Neural cell (in vitro differentiated cells): ENCODE measurements at regions not wholly inside any gene's neighbourhood (a gene's known extent, or its start where the extent isn't known, plus 50 kb on each side); places are given as distances from the start of the nearest gene placed in this dataset.

Experiments
- H2AFZ ChIP-seq: fragments of 200-600, 300-800 bp; sonication (generic), shearing (Covaris generic); 2 replicates; pipeline ENCODE4 v1.6.0; 2014; ENCODE audit warnings: low read depth, mild to moderate bottlenecking, antibody characterized with exemption, low read length, moderate library complexity
- H3F3A ChIP-seq: fragments of 200-600 bp; shearing (Covaris generic); 2 replicates; pipeline ENCODE4 v1.6.1; 2016; ENCODE audit warnings: mild to moderate bottlenecking, moderate library complexity, mixed read lengths, antibody characterized with exemption, low read length; ENCODE audit not compliant: insufficient read depth, poor library complexity, severe bottlenecking
- H3K27ac ChIP-seq: fragments of 200-600, 300-800 bp; sonication (generic), shearing (Covaris generic); 2 replicates; pipeline ENCODE4 v1.5.1; 2014; ENCODE audit warnings: mild to moderate bottlenecking, low read length, moderate library complexity
- H3K27me3 ChIP-seq: fragments of 300-800, 200-600 bp; sonication (generic), shearing (Covaris generic); 2 replicates; pipeline ENCODE4 v1.6.0; 2014; ENCODE audit warnings: mild to moderate bottlenecking, low read depth, low read length, moderate library complexity; ENCODE audit not compliant: insufficient read depth
- H3K36me3 ChIP-seq: fragments of 300-800, 200-600 bp; sonication (generic), shearing (Covaris generic); 2 replicates; pipeline ENCODE4 v1.5.1; 2014; ENCODE audit warnings: mild to moderate bottlenecking, antibody characterized with exemption, low read length, moderate library complexity; ENCODE audit not compliant: insufficient read depth
- H3K4me2 ChIP-seq: fragments of 300-800, 200-600 bp; sonication (generic), shearing (Covaris generic); 2 replicates; pipeline ENCODE4 v1.6.0; 2014; ENCODE audit warnings: mild to moderate bottlenecking, low read length
- H3K4me3 ChIP-seq: fragments of 300-800, 200-600 bp; sonication (generic), shearing (Covaris generic); 2 replicates; pipeline ENCODE4 v1.5.1; 2014; ENCODE audit warnings: mild to moderate bottlenecking, low read length, moderate library complexity
- H3K79me2 ChIP-seq: fragments of 200-600 bp; shearing (Covaris generic); replicated peaks from 2 replicates; pipeline ENCODE4 v1.6.0; 2014; ENCODE audit warnings: mild to moderate bottlenecking, low read length, moderate library complexity; ENCODE audit not compliant: insufficient read depth
- H3K9ac ChIP-seq: fragments of 300-800, 200-600 bp; sonication (generic), shearing (Covaris generic); 2 replicates; pipeline ENCODE4 v1.6.1; 2016; ENCODE audit warnings: mild to moderate bottlenecking, low read length, mixed read lengths
- H3K9me2 ChIP-seq: fragments of 200-600 bp; shearing (Covaris generic); 2 replicates; pipeline ENCODE4 v1.6.1; 2016; ENCODE audit warnings: mild to moderate bottlenecking, low read length, mixed read lengths; ENCODE audit not compliant: insufficient read depth
- H3K9me3 ChIP-seq: fragments of 200-600, 300-800 bp; sonication (generic), shearing (Covaris generic); 2 replicates; pipeline ENCODE4 v1.6.1; 2016; ENCODE audit warnings: mild to moderate bottlenecking, mixed run types, low read length, moderate library complexity, mixed read lengths
- H4K20me1 ChIP-seq: fragments of 200-600 bp; shearing (Covaris generic); 2 replicates; pipeline ENCODE4 v1.6.1; 2016; ENCODE audit warnings: mild to moderate bottlenecking, mixed run types; ENCODE audit not compliant: insufficient read depth
- EP300 ChIP-seq: fragments of 450-650 bp; conservative IDR thresholded peaks from 2 replicates; pipeline ENCODE4 v1.6.1; 2014; ENCODE audit warnings: antibody characterized with exemption, mild to moderate bottlenecking, moderate library complexity; ENCODE audit not compliant: poor library complexity, severe bottlenecking
- EZH2 ChIP-seq: fragments of 200-600, 300-800 bp; shearing (Covaris generic), sonication (generic); IDR thresholded peaks from 2 replicates; pipeline ENCODE4 v1.6.1; 2014; ENCODE audit warnings: antibody characterized with exemption, low read length, borderline replicate concordance, mild to moderate bottlenecking; ENCODE audit not compliant: insufficient read depth, poor library complexity, severe bottlenecking
- MXI1 ChIP-seq: fragments of 450-650 bp; conservative IDR thresholded peaks from 2 replicates; pipeline ENCODE4 v1.6.1; 2014; ENCODE audit warnings: antibody characterized with exemption, mild to moderate bottlenecking; ENCODE audit not compliant: poor library complexity, severe bottlenecking
- POLR2AphosphoS5 ChIP-seq: IDR thresholded peaks from 2 replicates; pipeline ENCODE4 v1.6.1; 2012
- RAD21 ChIP-seq: fragments of 450-650 bp; conservative IDR thresholded peaks from 2 replicates; pipeline ENCODE4 v1.6.1; 2014; ENCODE audit warnings: antibody characterized with exemption, mild to moderate bottlenecking, moderate library complexity
- SMC3 ChIP-seq: fragments of 450-650 bp; conservative IDR thresholded peaks from 2 replicates; pipeline ENCODE4 v1.6.1; 2014; ENCODE audit warnings: antibody characterized with exemption, mild to moderate bottlenecking, moderate library complexity; ENCODE audit not compliant: poor library complexity
- TAF1 ChIP-seq: IDR thresholded peaks from 2 replicates; pipeline ENCODE4 v1.6.1; 2012; ENCODE audit warnings: low read depth
- TF ChIP-seq, protein P1 (sequence below): fragments of 450-650 bp; IDR thresholded peaks from 2 replicates; pipeline ENCODE4 v1.5.1; 2014; ENCODE audit warnings: antibody characterized with exemption, mild to moderate bottlenecking, moderate library complexity; ENCODE audit not compliant: poor library complexity, severe bottlenecking
- TF ChIP-seq, protein P2 (sequence below): IDR thresholded peaks from 2 replicates; pipeline ENCODE4 v1.6.1; 2012; ENCODE audit warnings: borderline replicate concordance

DNA sequence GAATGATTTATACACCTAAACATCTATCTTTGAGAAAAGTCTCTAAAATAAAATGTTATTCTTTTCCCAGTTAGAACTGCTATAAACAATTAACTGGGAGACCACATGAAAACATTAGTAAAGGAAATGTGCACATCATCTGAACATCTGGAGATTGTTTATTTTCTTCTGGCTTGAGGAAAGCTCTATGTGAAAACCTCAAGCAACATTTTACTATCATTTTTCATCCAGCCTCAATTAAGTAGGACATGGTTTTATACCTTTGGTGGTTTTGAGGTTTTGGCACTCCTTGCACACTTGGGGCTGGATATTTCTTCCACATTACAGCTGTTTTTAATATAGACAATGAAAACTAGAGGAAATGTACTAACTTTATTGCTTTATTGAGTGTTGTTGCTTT lies 609.5 kb upstream of the SLC8A1 start:
- no peaks in the 10 kb centered on the region for H3F3A ChIP-seq
- no peaks in the 10 kb centered on the region for H4K20me1 ChIP-seq

DNA sequence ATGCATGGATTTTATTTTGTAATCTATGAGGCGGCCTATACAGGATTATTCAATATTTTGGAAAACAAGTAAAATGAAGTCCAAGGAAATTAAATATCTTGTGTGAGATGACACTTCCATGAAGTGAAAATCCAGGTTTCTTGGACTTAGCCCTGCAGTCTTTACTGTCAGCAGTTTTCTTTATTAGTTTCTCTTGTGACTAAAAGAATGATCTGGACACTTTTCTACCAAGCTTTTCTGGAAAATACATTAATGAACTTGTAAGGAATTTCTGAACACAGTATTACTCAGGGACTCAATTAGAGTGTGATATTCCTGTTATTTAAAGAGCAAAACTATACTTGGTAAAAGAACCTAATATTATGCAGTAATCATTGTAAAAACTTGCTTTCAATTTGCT lies 610.4 kb upstream of the SLC8A1 start:
- no peak overlapping the region for H3K4me2 ChIP-seq
- no peak overlapping the region for H3K4me3 ChIP-seq
- no peaks in the 10 kb centered on the region for H3K9me3 ChIP-seq
- no peaks in the 10 kb centered on the region for H3K27me3 ChIP-seq
- H3K9me2 ChIP-seq, result no peaks in the 10 kb centered on the region
- H3F3A ChIP-seq, result no peaks in the 10 kb centered on the region
- H3K9ac ChIP-seq, result no peak overlapping the region
- no peaks in the 10 kb centered on the region for H4K20me1 ChIP-seq
- no peak overlapping the region for H2AFZ ChIP-seq
- no peak overlapping the region for H3K27ac ChIP-seq
- no peaks in the 10 kb centered on the region for H3K79me2 ChIP-seq
- H3K36me3 ChIP-seq, result no peaks in the 10 kb centered on the region
- TF ChIP-seq SMC3, result no peak
- no peak for TF ChIP-seq TAF1
- no peak for TF ChIP-seq MXI1
- TF ChIP-seq, protein P1, sequence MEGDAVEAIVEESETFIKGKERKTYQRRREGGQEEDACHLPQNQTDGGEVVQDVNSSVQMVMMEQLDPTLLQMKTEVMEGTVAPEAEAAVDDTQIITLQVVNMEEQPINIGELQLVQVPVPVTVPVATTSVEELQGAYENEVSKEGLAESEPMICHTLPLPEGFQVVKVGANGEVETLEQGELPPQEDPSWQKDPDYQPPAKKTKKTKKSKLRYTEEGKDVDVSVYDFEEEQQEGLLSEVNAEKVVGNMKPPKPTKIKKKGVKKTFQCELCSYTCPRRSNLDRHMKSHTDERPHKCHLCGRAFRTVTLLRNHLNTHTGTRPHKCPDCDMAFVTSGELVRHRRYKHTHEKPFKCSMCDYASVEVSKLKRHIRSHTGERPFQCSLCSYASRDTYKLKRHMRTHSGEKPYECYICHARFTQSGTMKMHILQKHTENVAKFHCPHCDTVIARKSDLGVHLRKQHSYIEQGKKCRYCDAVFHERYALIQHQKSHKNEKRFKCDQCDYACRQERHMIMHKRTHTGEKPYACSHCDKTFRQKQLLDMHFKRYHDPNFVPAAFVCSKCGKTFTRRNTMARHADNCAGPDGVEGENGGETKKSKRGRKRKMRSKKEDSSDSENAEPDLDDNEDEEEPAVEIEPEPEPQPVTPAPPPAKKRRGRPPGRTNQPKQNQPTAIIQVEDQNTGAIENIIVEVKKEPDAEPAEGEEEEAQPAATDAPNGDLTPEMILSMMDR, result no peak
- no peak for TF ChIP-seq EZH2
- no peak for TF ChIP-seq POLR2AphosphoS5
- no peak for TF ChIP-seq RAD21
- TF ChIP-seq EP300, result no peak
- TF ChIP-seq, protein P2, sequence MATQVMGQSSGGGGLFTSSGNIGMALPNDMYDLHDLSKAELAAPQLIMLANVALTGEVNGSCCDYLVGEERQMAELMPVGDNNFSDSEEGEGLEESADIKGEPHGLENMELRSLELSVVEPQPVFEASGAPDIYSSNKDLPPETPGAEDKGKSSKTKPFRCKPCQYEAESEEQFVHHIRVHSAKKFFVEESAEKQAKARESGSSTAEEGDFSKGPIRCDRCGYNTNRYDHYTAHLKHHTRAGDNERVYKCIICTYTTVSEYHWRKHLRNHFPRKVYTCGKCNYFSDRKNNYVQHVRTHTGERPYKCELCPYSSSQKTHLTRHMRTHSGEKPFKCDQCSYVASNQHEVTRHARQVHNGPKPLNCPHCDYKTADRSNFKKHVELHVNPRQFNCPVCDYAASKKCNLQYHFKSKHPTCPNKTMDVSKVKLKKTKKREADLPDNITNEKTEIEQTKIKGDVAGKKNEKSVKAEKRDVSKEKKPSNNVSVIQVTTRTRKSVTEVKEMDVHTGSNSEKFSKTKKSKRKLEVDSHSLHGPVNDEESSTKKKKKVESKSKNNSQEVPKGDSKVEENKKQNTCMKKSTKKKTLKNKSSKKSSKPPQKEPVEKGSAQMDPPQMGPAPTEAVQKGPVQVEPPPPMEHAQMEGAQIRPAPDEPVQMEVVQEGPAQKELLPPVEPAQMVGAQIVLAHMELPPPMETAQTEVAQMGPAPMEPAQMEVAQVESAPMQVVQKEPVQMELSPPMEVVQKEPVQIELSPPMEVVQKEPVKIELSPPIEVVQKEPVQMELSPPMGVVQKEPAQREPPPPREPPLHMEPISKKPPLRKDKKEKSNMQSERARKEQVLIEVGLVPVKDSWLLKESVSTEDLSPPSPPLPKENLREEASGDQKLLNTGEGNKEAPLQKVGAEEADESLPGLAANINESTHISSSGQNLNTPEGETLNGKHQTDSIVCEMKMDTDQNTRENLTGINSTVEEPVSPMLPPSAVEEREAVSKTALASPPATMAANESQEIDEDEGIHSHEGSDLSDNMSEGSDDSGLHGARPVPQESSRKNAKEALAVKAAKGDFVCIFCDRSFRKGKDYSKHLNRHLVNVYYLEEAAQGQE, result no peak

More for the DNA sequence above, 609.5 kb upstream of the SLC8A1 start:
- Histone ChIP-seq H3K79me2 (no peaks in the 10 kb centered on the region), H3K9me3 (no peaks in the 10 kb centered on the region), H3K4me2 (no peak overlapping the region), H3K36me3 (no peaks in the 10 kb centered on the region), H3K9me2 (no peaks in the 10 kb centered on the region), H3K27ac (no peak overlapping the region), H3K27me3 (no peaks in the 10 kb centered on the region), H2AFZ (no peak overlapping the region), H3K4me3 (no peak overlapping the region), H3K9ac (no peak overlapping the region)
- no peak for TF ChIP-seq RAD21
- no peak for TF ChIP-seq EZH2
- TF ChIP-seq, protein P1, result no peak
- no peak for TF ChIP-seq TAF1
- TF ChIP-seq EP300, result no peak
- TF ChIP-seq MXI1, result no peak
- TF ChIP-seq SMC3, result no peak
- TF ChIP-seq, protein P2, result no peak
- TF ChIP-seq POLR2AphosphoS5, result no peak
